ENCODE measurements at regions not wholly inside any gene's neighbourhood (a gene's known extent, or its start where the extent isn't known, plus 50 kb on each side); places are given as distances from the start of the nearest gene placed in this dataset.

GRCh38 chr6:150806790-150807189 is 58.7 kb upstream of the MTHFD1L start:
- TF ChIP-seq POLR2A (IDR thresholded peaks at IDR 0.05), result no peak
- TF ChIP-seq CTCF (IDR thresholded peaks at IDR 0.05), result no peak
- TF ChIP-seq EP300 (IDR thresholded peaks at IDR 0.05), result no peak
- no peak for TF ChIP-seq POLR2AphosphoS5 (IDR thresholded peaks at IDR 0.05)
